NCI-H69 (cell line): ENCODE measurements at regions not wholly inside any gene's neighbourhood (a gene's known extent, or its start where the extent isn't known, plus 50 kb on each side); places are given as distances from the start of the nearest gene placed in this dataset.

Source experiments
- DNase-seq: peaks from one replicate; lab custom pipeline; 2025; lab: John Stamatoyannopoulos, UW

DNA sequence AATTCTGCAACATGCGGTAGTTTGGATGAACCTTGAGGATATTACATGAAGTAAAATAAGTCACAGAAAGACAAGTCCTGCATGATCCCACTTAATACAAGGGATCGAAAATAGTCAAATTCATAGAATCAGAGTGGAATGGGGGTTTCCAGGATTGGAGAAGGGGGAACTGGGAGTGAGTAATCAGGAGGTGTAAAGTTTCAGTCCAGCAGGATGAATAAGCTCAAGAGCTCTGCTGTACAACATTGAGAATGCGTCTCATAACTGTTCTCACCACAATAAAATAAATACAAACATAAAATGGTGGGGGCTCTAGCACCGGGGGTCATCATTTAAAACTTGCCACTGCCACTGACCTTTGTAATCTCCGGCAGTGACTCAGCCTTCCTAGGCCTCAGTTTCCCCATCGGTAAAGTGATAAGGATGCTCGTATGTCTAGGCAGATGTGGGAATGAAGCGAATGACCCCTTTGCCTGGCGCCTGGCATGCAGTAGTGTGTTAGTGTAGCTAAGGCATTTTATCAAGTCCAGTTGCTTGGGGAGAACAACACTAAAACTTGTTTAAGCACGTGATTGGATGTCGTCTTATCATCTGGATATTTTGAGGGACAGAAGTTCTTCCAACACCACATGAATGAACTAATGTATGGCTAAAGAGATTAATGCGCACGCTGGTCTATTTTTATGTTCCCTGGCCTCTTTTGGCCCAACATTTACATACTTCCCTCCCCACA lies 421.1 kb downstream of the QKI start:
- DNase-seq: no peak

DNA sequence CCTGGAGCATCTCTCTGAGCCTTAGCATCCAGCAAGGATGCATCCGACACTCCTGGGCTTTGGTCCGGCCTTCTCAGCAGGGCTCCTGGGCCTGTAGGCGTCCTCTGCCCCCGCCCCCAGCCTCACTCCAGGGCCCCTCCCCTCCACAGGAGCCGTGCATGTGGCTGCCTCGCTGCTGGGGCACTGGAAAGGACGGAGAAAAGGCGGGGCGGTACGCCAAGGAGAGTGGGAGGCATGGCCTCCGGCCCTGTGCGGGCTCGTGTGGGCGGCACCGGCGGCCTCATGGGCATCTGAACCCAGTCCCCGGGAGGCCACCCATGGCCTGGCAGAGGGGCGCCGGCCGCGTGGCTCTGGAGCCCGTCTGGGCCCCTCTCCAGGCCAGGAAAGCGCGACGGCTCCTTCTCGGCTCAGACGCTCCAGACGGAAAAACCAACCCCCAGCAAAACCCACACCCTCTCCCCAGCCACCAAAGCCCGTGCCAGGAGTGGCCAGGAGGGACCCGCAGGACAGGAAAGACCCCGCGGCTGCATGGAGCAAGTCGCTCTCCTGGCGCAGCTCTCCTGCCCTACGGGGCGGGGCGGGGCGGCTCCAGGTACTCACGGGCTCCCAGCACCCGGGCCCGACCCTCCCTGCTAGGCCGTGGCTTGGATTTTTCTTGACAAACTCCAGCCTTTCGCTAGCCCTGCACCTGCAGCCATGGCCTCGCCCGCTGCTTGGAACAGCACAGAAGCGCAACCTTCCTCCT lies 419.9 kb downstream of the QKI start:
- no peak for DNase-seq

DNA sequence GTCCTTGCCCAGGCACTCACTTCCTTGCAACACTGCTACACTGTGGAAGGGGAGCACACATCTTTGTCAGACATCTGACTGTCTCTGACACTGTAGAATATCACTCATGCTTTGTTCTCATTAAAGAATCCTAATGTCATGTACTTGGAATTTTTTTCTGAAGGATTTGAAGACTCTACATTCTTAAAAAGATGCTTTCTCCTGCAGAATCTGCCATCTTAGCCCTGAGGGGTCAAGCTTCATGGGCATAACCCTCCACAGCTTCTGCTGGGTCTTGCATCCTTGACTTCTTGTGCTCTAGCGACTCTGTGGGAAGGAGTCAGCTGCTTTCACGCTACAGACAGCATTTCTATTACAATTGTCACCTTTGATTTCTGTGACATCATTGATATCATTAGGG lies 417.2 kb downstream of the QKI start:
- no peak for DNase-seq

DNA sequence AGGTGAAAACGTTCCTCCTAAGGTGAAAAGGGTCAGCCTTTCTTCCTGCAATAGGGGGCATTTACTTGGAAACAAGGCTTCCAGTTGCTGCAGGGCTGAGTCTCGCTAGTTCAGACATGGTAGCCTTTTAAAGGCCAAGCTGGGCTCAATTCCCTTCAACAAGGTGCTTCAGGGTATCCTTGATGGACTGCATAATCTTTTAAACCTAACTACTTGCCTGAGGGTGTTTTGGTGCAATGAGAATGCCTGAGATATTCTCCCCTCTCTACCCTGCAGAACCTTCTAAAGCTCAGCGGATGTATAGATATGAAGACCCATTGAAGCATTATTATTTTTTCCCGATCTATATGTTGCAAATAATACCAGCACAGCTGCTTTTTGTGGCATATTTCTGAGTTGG lies 416.1 kb downstream of the QKI start:
- no peak for DNase-seq

DNA sequence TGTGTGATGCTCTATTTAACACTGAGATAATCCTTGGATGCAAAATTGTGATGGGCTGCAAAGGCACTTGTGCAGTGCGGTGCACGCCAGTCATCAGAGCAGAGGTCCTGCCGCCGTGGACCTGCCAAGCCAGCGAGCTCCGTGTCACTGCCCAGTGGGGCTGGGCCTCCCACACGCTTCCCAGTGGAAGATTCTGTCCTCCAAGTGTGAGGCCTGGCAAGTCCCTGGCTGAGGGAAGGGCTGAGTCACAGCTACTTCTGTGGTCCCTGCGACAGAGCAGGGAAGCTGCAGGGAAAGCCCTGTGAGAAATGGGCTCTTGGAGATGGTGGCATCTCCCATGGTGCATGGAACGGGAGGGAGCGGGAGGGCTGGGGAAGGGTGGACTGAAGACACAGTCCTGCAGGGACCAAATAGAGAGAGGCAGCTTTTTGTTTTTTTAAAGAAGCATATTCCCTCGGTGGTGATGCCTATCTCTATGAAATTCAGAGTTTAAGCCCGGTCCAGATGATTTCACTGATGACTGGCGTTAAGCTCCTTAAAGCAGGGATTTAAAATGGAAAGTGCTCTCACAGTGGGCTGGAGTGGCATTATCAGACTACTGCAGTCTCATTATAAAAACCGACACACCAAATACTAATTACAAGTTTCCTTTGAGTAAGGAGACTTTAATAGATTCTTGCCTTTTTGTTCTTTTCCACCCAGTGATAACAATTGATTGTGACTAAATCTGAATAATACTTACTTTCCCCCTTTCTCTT lies 413.7 kb downstream of the QKI start:
- DNase-seq: no peak

DNA sequence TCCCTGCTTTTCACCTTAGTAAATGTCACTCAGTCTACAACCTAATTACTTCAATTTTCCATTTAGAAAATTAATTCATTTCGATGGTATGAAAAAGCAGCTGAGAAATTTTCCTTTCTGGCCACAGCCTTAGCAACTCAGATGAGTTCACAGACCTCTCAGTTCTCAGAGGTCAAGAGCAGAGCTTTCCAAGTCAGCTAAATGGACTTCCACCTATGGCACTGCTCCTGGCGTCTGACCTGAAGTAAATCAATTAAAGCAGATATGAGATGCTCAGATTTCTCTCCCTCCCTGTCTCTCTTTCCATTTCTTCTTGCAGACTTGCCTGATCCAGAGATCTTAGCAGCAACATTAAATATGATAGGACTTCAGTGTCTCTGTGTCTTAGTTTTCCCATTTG lies 412.6 kb downstream of the QKI start:
- DNase-seq: no peak

DNA sequence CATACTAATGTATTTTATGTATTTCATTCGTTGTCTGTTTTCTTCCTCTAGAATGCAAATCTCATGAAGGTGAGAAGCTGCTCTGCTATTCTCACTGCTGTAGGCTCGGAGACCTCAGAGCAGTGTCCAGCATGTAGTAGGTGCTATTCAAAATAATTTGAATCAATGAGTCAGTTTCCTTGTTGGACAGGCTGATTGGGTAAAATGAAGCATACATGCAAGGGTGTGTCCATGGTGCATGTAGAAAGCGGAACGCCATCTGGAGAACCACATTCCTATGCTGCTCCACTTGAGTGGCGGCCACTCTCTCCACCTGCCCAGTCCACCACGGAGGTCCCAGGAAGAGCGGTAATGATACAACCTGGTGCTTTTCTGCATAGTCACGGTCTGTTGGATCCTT lies 412.1 kb downstream of the QKI start:
- DNase-seq: no peak

DNA sequence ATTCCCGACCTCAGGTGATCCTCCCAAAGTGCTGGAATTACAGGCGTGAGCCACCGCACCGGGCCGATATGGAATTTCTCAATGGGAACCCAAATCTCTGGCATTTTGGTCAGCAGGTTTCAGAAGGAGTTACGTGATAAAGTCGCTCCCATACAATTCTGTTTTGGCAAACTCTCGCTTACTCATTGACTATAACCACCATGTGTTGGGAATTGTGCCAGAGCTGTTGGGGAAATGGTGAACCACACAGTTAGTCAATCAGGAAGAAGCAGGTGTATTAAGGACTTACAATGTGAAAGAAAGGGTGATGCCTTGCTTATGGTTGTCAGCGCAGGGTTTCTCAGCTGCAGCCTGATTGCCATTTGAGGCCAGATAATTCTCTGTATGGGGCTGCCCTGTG lies 410.5 kb downstream of the QKI start:
- no peak for DNase-seq

DNA sequence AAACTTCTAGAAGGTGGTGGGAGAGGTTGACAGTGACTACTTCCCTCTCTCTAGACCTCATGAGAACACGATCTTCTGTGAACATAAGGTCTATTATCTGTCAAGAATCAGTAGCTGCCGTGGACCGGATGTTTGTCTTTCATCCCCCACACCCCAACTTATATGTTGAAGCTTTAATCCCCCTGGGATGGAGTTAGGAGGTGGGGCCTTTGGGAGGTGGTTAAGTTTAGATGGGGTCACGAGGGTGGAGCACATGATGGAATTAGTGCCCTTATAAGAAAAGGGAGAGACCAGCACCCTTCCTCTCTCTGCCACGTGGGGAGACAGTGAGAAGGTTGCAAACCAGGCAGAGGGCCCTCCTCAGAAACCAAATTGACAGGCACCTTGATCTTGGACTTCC lies 409.1 kb downstream of the QKI start:
- DNase-seq: no peak

DNA sequence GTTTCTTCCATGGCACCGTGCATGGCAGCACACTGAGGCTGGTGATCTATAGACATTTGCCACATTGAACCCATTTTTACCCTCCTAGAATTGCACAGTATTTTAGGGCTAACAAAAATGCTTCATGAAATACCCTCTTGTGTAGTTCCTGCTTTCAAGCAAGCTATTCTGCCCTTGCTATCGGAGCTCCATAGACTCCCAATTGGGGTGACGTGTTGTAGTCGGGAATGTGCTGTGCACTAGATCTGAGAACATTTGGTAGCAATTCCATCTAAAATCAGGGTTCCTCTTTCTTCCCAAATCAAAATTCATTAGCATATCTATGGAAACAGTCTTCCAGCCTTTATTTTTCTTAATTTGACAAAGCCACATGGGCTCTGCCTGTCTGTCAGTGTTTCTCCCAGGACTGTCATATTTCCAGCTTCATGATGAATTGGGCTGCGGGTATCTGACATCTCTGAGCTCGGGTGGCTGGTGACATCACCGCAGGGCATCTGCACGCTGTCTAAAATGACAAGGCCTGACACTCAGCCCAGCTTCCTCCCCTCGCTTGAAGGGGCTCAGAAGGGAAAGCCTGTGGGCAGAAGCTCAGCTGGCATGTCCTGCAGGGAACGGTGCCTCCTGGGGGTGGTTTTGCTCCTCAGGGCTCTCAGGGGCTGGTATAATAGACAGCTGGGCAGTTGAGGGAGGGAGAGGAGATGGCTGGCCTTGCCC lies 406.4 kb downstream of the QKI start:
- no peak for DNase-seq

DNA sequence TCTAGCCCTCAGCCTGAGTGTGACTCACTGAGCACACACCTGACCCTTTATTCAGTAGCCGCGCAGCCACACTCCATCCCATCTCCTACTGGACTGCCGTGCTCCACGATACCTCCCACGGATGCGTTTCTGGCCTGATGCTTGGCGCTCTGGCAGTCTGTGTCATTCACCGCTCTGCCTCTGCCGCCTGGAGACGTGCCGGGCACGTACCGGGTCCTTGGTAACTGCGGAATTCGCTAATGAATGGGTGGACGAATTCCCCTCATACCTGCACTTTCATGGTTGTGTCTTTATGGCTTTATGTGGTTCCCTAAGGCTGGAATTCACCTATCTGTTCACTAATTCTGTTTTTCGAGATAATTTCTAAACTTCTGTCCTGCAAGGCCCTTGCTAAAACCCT lies 405.7 kb downstream of the QKI start:
- DNase-seq: no peak

DNA sequence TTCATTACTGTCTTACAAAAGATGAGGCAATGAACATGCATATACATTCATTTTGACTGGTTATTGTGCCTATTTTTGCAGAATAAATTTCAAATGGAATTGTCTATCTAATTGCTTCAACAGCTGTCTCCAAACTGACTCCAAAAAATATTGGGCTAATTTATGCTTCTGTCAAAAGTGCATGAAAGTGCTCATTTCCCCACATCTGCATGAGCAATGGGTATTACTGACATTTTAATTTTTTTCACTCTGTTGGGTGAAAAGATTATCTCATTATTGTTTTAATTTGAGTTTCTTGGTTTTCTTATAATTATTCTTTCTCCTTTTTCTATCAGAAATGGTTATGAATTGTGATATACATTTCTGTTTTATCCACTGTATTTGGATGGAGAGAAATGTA lies 404.2 kb downstream of the QKI start:
- DNase-seq: no peak

DNA sequence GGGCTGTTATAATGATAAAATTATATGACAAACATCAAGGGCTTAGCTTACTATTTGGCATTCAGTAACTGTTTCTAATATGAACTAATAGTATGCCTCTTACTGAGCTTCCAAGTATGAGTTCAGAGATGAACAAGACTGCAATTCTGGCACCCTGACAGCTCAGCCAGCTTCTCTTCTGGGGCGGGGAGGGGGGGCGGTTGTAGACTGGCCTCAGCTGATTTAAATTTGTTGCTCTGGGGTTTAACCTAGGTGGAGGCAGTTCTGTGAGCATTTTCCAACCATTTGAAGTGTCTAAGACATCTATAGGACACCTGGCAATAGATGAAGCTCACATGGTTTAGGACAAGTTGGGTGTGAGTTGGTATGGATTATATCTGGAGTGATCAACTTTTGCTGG lies 401.9 kb downstream of the QKI start:
- no peak for DNase-seq

DNA sequence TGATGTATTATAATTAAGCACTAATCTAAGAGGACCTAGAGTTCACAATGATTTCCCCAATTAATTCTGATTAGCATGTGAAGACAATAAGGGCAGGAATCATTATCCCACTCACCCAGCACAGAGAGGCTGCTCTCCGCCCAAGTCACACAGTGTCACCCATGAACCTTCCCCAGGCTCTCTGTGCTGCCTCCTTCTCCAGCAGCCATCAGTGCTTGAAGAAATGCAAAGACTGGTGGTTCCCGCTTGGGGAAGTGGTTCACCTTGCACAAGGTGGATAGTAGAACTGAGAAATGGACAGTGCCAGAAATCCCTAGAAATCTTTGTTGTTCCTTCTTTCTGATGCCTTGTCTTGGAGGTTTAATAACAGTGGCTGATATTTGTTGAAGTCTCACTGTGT lies 401.3 kb downstream of the QKI start:
- no peak for DNase-seq

DNA sequence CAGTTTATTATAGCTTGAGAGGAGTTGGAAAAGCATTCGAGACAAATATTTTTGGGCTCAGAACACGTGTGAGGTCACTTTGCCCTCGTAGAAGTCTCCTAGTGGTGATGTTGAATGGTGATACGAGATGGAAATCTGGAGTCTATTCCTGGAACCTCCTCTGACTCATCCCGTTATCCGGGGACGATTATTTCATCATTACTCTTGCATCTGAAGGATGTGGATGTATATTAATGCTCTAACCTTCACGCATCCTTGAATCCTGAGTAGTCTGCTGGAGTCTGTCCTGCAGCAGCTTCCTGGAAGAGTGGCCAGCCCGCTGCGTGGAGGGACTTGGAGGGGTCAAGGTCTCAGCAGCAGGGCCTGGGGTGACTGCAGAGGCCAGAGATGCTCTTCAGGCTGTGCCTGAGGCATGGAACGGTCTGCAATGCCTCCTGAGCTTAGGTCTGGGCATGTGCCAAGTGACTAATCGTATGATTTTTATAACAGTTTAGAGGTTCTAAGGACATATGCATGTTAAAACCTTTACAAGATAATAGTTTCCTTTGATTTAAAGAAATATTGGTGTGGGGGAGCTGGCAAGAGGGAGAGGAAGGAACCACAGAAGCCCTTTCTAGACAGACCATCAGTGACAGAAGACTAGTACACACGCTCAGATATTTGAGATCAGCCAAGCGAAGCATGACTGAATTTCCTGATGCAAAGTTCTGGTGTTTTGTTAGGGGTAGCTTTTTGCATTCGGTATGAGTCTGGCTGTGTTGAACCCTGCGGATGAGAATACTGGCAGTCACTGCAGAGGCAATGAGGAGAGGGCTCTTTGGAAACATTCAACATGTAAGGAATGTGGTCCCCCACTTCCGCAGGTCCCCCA lies 400.2 kb downstream of the QKI start:
- no peak for DNase-seq

DNA sequence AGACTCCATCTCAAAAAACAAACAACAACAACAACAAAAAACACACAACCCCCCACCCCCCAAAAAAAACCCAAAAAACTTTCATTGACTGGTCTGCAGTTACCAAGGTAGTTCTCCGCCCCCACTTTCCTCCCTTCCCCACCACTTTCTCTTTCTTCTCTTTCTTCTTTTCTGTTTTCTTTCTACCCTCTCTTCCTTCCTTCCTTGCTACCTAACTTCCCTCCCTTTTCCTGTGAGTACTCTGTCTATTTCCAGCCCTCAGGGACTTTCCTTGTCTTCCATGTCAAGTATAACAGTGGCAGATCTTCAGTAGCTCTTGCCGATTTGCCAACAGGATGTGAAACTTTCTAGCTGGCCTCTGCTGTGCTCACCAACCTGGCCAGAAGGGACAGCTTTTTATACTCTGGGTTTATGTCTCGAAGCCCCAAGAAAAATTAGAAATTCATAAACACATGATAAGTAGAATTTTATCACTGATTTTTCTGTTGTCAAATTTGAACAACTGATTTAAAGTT lies 399.5 kb downstream of the QKI start:
- no peak for DNase-seq

DNA sequence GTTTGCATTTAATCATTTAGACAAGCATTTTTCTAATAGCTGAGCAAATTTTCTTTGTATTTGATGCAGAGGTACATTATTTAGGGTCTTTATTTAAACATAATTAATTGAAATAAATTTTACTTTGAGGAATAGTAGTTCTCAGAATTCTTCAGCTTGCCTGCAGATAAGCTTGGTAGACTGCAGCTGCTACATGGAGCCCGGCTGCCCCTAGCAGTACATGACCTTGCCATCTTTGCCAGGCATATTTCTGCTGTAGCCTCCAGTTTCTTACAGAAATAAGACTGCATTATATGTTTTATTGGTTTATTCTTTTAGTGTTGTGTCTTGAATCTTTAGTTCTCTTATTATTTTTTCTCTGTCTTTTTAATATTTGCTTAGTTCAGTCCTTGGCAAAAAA lies 396.8 kb downstream of the QKI start:
- DNase-seq: no peak

DNA sequence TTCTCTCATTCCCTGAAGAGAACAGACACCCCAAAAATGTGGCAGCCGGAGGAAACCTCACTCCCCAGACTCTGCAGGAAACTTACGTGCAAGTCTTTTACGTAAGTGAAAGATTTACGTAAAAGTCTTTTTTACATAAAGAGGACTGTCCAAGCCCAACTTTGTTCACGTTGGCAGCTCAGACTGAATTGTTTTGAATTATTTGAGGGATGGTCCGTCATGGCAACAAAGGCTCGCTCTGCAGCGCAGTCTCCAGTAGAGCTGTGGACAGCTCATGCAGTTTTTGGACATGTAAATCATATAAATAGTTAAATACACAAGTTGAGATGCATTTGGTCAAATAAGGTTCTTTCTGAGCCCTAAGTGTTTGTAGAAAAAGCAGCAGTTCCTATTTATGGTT lies 394.8 kb downstream of the QKI start:
- no peak for DNase-seq

DNA sequence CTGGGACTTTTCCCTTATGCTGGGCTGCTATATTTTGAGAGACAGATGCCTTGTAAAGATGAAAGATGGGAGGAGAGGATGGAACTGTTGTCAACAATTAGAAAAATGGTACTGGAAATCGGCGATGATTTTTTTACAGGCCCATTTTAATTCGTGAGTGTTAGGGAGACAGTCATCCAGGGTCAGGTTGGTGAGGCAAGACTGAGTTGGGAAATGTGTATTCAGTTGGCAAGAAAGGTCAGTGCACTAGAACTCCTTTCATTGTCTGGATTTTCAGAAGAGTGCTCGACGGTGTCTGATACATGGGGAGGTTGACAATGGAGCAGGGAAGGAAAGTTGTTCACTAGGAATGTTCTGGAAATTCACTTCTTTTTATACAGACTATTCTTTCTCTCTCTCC lies 394.4 kb downstream of the QKI start:
- DNase-seq: no peak

DNA sequence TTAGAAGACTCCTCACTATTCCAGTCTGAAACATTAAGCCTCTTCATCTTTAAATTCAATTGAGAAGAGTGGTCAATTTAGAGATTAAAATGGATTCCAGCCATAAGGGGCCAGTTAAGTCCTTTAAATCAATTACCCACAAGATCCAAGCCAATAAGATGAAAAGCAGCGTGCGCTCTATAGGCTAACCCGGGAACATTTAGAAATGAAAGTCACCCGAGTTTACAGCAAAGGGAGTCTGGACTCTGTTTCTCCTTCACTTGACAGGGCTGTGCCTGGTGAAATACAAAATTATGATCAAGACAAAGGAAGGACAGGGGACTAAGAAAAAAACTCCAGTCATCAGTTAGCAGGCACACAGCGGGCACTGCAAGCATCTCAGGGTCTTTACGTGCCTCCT lies 393.7 kb downstream of the QKI start:
- DNase-seq: no peak

DNA sequence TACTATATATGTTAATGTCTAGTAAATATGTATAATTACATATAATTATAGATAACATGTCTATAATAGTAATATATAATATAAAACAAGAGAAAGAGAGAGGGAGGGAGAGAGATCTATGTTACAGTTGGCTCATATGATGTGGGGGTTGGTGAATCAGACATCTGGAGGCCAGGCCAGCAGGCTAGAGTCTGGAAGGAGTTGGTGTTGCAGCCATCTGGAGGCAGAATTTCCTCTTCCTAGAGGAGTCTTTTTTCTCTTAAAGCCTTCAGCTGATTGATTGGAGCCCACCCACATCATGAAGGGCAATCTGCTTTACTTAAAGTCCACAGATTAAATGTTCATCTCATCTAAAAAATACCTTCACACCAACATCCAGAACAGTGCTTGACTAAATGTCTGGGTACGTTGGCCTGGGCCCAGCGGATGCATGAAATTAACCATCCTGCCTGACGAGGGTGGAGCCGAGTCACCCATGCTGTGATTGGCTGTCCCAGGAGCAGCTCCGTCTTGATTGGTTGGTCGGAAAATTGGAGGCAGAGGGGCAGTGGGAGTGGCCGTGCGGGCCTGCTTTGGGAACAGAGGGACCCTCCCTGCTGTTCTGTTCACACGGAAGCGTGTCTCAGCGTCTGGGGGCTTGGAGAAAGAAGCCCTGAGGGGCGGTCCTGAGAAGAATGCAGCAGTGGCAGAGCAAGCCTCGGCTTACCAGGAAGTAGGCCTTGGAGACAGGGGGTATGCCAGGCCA lies 392.4 kb downstream of the QKI start:
- peak; percentile 4 for DNase-seq
